Umbilical cord (tissue), 1 donor: ENCODE measurements at regions not wholly inside any gene's neighbourhood (a gene's known extent, or its start where the extent isn't known, plus 50 kb on each side); places are given as distances from the start of the nearest gene placed in this dataset.

Experiments
- DNase-seq: peaks from one replicate; pipeline ENCODE4 v3.0.0-alpha.2; 2015; ENCODE audit warnings: low spot score

DNA sequence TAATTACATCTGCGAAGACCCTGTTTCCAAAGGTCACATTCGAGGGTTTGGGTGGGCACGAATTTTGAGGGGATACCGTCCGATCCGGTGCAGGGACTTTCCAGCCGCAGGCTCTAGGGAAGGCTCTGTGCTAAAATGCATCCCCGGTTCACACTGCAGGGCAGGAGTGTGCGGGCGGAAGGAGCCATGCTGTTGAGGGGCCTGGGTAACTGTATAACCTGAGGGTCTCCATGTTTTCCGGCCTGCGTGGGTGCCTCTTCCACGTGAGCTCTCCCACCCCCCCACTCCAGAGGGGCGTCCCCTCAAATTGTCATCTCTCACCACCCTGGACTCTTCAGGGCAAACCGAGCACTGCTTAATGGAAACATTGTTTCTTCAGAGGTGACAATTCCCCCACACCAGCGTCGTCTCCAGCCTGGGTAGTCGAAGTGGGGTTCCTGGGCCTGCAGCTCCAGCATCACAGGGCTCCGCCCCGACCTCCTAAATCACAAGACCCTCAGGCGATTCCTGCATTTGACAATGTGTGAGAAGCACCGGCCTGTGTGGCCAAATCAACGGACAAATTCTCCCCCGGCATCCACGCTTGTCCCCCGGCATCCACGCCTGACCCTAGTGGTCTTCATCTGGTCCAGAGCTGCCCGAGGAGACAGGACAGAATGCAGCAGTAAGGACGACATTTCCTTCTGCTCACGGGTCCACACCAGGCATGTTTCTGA, 51.2 kb downstream of the FOXL3 start:
- DNase-seq, result no peak

DNA sequence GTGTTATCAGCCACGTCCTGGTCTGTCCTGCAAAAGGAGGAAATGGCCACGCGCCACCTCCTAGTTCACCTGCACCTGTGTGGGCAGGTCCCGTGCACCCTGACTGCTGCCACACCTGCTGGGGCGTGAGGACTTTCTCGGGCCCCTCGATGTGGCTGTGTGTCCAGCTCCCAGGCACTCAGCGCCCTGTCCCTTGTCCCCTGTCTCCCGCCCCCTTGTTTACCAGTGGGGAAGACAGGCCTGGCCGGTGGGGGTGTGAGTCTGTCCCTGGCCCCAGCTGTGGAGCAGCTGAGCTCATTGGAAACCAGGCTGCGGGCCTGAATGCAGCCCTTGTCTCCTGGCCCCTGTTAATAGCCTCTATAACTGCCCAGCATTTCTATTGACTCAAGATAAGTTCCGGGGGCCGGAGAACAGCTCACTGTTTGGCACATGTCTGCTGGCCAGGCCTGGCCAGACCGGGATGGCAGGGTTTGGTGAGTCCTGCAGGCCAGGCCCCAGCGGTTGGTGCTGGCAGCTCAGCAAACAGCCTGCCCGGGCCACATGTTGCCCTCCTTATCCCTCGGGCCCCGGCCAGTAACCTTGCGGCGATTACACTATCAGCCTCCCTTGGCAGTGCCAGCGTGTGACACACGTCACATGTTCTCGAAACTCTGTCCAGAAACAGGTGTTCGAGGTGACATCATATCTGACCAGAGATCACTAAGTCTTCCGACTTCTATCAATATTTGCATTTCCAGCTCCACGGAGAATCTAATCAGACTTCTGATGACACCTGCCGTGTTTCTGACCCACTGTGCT, 52.1 kb downstream of the FOXL3 start:
- DNase-seq, result no peak

DNA sequence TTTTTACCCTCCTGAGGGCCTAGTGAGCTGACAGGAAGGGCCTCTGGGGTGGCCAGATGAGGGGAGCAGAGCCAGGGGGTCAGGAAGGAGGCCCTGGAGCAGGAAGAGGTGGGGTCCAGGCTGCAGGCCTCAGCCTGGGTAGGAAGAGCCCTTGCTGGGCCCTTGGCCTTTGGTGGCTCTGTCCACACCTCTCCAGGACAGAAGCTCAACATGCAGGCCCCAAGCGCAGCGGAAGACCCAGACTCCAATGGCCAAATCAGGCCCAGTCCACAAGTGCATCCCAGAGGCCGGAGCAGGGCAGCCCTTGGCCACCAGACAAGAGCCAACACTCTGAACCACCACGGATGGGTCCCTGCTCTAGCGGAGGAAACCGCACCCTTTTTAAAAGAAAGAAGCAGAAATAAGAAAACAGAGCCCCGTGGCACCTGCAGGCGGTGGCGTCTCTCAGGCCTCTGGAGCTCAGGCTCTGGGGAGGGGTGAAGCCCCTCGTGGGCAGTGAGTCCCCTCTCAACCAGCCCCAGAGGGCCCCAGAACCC, 52.8 kb downstream of the FOXL3 start:
- DNase-seq, result no peak

DNA sequence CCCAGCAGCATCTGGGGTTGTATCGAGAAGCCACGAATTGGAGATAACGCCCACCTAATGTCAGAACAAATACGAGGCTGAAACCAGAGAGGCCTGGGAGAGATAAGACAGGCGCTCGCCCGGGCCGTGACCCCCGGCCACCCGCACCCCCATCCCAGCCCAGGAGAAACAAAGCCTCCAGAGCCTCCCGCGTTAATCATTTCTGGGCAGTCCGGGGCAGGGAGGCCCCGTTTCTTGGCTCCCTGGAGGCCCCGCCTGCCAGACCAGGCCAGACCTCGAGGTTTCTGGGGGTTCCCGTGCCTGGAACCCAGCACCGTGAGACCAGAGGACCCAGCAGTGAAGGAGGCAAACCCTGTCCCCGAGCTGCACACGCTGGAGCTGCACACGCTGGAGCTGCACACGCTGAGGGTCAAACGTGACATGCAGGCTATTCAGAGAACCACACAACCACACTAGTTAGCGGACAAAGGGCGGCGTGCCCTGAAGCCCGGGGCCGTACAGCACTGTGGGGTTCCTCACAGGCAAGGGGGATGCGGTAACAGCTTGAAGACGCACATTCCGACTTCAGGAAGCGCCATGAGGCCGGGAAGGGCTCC, 53.4 kb downstream of the FOXL3 start:
- DNase-seq, result peak; percentile 52

DNA sequence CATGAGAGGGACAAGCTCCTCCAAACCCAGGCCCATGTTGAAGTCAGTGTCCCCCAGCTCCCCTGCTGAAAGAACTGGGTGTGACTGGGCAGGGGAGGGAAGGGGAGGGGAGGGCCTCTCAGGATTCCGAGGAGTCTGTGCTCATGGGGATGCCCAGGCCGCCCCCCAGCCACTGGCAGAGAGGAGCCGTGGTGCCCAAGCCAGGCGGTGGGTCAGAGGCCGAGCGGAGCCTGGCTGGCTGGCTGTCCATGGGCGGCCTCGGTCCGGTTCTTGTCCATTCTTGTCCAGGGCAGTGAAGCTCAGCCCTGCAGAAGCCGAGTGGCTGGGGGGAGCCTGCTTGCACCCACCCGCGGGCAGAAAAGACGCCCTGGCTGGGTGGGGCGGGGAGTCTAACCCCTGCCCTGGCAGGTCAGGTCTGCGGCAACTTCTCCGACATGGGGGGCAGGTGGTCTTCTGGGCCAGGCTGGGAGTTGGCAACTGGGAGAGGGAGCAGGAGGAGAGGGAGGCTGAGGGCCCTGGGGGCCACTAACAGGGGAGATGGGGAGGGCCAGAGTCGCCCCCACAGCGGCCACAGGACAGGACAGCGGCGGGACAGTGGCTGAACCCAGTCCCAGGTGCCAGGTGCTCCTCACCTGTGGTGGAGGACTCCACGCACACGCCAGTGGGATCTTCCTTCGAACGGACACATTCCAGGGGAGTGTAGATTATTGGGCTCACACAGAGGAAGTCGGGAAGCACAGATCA, 54.1 kb downstream of the FOXL3 start:
- DNase-seq, result no peak

DNA sequence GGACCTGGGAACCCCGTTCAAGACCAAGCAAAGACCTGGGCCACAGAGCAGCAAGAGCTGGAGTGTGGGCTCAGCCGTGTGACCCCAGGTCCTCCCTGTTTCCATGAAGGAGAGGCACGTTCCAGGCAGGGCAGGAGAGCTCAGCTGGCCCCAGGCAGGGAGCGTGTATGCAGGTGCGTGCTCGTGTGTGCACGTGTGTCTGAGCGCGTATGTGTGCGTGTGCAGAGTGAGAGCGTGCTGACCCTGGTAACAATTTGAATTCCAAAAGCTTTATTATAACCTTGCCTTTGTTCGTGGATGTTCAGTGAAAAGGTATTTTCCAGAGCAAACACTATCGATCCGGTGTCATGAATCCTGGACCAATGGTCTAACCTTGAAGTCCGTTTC, 54.6 kb downstream of the FOXL3 start:
- DNase-seq, result no peak

DNA sequence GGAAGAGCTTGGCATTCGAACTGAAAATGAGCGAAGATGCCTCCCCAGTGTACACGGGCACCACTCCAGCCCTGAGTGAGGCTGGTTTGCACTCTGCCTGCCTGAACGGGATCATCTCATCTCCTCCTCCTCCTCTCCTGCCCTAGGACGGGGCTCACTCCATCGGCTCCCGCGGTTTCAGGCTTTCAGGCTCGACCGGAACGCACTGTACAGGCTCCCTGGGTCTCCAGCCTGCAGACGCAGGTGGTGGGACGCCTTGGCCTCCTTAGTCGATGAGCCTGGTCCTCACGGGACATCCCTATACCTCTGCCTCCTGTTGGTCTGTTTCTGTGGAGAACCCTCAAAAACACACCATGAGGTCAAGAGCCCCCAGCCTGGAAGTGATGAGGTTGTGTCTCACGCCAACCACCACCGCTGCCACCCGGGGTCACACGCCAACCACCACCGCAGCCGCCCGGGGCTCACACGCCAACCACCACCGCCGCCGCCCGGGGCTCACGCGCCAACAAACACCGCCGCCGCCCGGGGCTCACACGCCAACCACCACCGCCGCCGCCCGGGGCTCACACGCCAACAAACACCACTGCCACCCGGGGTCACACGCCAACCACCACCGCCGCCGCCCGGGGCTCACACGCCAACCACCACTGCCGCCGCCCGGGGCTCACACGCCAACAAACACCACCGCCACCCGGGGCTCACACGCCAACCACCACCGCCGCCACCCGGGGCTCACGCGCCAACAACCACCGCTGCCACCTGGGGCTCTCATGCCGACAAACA, 56.3 kb downstream of the FOXL3 start:
- DNase-seq, result no peak

DNA sequence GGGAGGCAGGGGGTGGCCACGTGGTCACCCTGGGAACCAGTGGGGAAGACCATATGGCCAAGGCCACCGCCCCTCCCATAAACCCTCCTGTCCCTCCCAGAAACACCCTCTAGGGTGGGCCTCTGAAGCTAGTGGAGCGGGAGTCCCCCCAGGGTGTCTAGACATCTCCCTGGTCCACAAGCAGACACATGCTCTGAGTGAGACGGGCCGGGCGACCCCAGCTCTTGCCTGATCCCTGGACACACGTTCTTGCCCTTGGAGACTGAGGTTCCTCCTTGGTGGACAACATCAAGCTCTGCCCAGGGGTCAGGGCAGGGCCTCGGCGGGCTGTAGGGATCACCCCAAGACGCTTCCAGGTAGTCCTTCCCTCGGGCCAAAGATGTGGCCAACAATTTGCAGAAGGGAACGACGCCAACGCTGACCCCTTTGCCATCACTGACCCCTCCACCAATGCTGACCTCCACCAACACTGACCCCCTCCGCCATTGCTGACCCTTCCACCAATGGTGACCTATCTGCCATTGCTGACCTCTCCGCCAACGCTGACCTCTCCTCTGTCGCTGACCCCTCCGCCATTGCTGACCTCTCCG, 57.1 kb downstream of the FOXL3 start:
- DNase-seq, result no peak

DNA sequence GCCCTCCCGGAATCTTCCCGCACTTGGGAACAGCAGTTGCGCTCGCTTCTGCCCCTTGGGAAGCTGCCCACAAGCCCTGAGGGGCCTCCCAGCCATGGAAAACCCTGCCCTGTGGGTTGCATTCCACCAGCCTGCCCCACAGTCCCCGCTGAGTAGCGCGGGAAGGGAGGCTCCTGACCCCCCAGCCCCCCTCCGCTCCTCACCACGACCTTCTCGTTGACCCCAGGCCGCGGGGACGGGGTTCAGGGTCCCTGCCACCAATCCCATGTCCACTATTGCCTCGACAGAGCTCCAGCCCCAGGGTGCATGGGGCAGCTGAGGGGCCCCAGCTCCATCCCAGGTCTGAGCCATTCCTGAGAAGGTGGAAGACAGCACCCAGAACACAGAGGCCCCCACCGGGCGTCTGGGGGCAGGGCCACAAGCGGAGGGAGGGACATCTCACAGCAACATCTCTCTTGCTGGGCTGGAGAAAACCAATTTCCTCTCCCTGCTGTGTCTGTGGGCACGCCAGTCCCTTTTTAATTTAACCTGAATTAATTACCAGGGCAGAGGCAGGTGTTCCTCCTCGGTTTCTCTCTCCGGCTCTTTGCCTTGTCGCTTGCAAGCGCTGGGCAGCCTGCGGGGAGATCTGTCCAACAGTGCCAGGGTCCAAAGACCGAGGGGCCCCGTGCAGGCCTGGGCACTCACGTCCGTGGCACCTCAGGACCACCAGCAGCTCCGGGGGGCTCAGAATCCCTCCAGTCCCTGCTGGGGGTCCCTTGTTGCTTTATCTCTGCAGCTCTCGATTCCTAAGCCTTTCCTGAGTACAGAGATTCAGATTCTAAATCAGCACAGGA, 57.9 kb downstream of the FOXL3 start:
- no peak for DNase-seq

DNA sequence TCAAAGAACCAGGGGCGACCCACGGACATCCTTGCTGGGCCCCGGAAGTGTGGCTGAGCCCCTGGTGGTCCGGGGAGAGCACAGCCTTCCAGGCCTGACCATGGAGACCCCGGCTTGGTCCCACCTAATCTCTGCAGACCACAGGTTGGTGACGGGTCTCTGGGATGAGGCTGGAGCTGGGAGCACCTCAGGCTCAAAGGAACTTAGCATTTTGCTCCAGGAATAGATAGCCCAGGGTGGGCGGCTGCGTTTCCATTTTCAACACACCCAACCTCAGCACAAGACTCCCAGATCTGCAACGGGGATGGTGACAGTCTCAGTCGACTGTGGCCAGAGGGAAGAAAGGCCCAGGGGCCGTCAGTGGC, 58.5 kb downstream of the FOXL3 start:
- no peak for DNase-seq

DNA sequence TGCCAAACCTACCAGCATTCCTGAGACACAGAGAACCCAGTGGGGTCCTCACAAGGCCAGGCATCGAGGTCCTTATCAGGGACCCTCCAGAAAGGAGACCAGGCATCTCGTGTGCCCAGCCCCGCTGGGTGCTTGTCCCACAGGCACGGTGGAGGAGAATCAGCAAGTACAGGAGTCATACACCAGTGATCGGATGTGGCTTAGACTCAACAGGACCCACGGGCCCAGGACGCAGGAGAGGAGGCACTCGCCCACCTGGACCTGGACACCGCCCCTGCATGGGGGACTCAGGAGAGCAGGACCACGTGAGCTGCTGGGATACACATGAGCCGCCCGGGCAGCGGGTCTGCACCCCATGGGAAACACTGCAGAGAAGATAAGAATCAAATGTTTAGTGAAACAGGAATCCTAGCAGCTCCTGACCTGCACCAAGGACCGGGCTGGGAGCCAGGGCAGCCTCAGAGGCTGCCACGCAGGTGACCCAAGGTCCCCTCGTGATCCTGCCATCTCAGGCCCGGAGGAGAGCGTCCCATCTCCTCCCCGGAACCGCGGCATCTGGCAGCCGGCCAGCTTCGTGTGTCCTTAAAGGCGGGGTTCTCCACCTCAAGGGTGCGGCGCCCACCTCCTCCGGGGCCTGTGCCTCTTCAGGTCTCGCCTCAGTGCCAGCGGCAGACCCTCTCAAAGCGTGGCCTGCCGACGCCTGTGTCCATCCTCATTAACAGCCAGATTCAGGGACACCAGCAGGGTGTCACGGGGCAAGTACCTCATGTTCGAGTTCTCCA, 59.2 kb downstream of the FOXL3 start:
- no peak for DNase-seq

DNA sequence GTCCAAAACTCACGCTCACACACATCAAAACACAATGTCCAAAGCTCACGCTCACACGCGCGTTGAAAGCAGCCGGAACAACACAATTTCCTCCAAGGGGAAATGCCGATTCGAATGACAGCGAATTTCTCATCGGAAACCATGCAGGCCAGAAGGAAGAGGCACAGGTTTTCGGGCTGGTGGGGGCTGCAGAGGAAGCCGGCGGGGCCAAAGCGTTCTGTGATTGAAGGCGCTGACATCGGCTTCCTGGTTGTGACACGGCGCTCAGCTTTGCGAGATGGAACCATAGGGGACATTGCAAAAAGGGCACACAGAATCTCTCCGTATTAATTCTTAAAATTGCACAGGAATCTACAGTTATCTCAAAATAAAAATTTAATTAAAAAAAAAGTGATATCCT, 61.3 kb downstream of the FOXL3 start:
- DNase-seq, result no peak

DNA sequence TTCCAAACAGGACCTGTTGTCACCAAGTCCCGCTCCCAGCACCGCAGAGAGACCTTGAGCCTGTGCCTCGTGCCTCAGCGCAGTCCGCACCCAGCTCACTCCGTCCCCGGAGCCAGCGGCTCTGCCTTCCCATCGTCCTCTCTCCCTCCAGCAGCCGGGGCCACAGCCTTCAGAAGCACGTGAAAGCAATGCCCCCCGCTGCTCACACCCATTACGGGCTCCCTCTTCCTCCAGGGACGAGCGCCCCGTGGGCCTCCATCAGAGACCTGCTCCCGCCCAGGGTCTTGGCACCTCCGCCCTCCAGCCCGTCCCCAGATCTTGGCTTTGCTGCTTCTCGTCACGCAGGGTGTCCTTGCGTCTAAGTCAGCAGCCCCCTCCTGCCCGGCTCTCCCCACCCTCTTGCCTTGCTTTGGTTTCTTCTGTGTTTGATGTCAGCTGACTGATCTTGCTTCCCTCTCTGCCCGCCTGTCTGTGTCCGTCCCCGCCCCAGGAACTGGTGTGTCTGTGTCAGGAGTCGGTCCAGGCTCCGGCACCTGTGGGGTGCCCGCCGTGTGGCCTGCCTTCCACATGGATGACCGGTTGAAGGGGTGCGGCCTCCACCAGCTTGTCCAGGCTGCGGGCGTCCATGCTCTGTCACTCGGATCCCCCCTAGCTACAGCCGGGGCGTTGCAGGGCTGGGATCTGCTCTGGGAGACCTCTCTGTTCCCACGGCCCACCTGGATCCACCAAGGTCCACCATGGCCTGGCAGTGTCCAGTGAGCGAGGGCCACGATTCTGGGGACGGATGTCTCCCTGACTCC, 61.9 kb downstream of the FOXL3 start:
- no peak for DNase-seq

DNA sequence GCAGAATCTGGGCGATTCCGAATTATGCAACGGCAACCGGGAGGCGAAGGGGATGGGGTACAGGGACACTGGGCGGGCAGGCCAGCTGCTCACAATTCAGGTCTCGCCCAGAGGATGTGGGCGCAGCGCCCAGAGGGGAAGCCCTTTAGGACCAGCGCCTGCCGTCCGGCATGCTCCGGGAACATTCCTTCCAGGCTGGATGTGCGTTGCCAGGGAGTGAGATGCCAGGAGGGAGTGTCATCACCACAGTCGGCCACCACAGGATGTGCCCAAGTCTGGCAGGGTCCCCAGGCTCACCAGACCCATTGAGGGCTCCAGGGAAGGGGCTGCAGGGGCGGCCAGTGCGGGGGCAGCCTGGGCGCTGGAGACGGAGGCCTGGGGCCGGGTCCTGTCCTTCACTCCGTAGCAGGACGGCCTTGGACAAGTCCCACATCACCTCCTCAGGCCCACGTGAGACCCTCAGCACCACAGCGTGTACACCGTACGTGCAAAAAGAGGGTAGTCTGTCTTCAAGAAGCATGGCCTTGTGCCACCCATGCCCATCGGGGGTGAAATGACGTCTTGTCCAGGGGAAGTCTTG, 63.9 kb downstream of the FOXL3 start:
- no peak for DNase-seq

DNA sequence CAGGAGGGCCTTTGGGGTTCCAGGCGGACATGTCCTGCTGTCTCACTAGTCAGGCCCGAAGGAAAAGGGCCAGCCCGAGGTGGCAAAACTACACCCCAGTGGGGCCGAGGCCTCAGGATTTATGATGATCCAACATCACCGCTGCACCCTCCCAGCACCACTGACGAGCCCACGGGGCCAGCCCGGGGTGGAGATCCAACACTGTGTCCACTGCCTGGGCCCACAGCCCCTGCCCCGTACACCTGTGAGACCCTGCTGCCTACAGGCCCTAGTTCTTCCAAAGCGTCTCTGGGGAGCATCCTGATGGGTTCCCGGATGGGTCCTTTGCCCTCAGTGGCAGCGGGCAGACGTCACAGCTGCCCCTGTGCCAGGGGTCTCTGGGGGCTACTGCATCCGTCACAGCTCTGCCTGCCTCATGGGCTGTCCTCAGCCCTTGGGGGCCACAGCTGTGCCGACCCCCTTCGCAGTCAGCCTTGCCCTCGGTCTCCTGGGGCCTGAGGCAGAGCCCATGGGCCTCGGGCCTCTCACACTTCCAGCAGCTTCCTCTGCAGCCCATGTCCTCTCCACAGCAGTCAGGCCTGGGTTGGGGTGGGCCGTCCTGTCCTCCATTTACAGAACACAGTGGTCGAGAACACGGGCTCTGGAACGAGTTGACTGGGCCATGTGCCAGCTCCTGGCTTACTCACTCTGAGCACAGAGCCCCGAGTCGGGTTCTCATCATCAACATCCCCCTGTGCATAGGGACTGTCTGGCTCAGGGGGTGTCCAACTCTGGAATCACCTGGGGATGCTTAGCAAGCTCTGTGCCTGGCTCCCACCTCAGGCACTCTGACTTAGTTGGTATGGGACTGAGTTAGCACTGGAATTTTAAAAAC, 64.9 kb downstream of the FOXL3 start:
- DNase-seq, result no peak

DNA sequence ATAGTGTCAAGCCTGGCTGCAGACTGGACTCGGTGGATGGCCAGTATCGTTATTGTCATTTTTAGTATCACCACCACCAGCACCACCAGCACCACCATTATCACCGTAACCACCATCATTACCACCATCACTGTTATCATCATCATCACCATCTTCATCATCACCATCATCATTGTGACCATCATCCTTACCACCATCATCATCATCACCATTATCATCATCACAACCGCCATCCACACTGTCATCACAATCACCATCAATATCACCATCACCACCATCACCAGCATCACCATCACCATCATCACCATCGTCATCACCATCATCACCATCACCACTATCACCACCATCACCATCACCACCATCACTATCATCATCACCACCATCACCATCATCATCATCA, 65.6 kb downstream of the FOXL3 start:
- no peak for DNase-seq

DNA sequence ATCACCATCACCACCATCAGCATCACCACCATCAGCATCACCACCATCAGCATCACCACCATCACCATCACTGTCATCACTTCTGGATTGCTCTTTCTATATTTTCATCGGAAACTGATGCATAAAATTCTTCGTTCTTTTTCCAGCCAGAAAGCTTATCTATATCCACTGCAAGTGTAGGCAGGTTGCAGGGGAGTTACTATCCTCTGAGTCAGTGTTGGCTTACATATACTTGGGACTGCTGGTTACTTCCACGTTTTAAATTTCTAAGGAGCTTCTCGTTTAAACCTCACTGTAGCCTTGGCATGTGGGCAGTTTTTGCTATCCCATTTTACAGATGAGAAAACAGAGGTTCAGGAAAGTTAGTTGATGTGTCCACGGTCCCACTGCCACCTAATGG, 66.1 kb downstream of the FOXL3 start:
- DNase-seq, result no peak
